Osteocyte (in vitro differentiated cells): ENCODE measurements at regions not wholly inside any gene's neighbourhood (a gene's known extent, or its start where the extent isn't known, plus 50 kb on each side); places are given as distances from the start of the nearest gene placed in this dataset.

Experiments
- DNase-seq: peaks from one replicate; pipeline ENCODE4 v3.0.0; 2021; ENCODE audit warnings: mixed read lengths; ENCODE audit not compliant: unreplicated experiment; ENCODE audit errors: extremely low spot score
- H3K27ac Mint-ChIP-seq: one replicate; pipeline ENCODE4 v1.8.0; 2021; ENCODE audit warnings: mild to moderate bottlenecking, mixed read lengths; ENCODE audit not compliant: unreplicated experiment
- H3K27me3 Mint-ChIP-seq: one replicate; pipeline ENCODE4 v1.8.0; 2021; ENCODE audit warnings: mixed read lengths; ENCODE audit not compliant: unreplicated experiment
- H3K36me3 Mint-ChIP-seq: one replicate; pipeline ENCODE4 v1.8.0; 2021; ENCODE audit warnings: mixed read lengths; ENCODE audit not compliant: unreplicated experiment
- H3K4me1 Mint-ChIP-seq: one replicate; pipeline ENCODE4 v1.8.0; 2021; ENCODE audit warnings: mixed read lengths; ENCODE audit not compliant: unreplicated experiment
- H3K4me3 Mint-ChIP-seq: one replicate; pipeline ENCODE4 v1.8.0; 2021; ENCODE audit warnings: mild to moderate bottlenecking, moderate library complexity, mixed read lengths; ENCODE audit not compliant: unreplicated experiment
- H3K9me3 Mint-ChIP-seq: one replicate; pipeline ENCODE4 v1.8.0; 2021; ENCODE audit warnings: mixed read lengths; ENCODE audit not compliant: unreplicated experiment
- CTCF ChIP-seq: fragments of 200-600 bp; sonication (generic); IDR thresholded peaks from 2 replicates; pipeline ENCODE4 v1.5.0; 2021; ENCODE audit warnings: antibody characterized with exemption, mild to moderate bottlenecking, moderate library complexity

- peaks cover 7% of the 10 kb centered on the region for H3K4me1 Mint-ChIP-seq
- H3K4me3 Mint-ChIP-seq, result no peak overlapping the region
- no peak for DNase-seq
- TF ChIP-seq CTCF, result no peak
- no peak overlapping the region for H3K27ac Mint-ChIP-seq
- no peaks in the 10 kb centered on the region for H3K36me3 Mint-ChIP-seq
- H3K9me3 Mint-ChIP-seq, result no peaks in the 10 kb centered on the region
- no peaks in the 10 kb centered on the region for H3K27me3 Mint-ChIP-seq
These were observed 115.3 kb upstream of the MLIP start for GRCh38 chr6:53995935-53996334.

- Mint-ChIP-seq H3K27ac (no peak overlapping the region), H3K36me3 (no peaks in the 10 kb centered on the region), H3K9me3 (no peaks in the 10 kb centered on the region), H3K27me3 (no peaks in the 10 kb centered on the region), H3K4me1 (peaks cover 10% of the 10 kb centered on the region), H3K4me3 (no peak overlapping the region)
- no peak for TF ChIP-seq CTCF
- no peak for DNase-seq
These were observed 112.9 kb upstream of the MLIP start for GRCh38 chr6:53998303-53998702.

- no peaks in the 10 kb centered on the region for H3K36me3 Mint-ChIP-seq
- peaks cover 12% of the 10 kb centered on the region for H3K4me1 Mint-ChIP-seq
- no peak for TF ChIP-seq CTCF
- H3K27ac Mint-ChIP-seq, result no peak overlapping the region
- no peak overlapping the region for H3K4me3 Mint-ChIP-seq
- DNase-seq, result no peak
- no peaks in the 10 kb centered on the region for H3K9me3 Mint-ChIP-seq
- no peaks in the 10 kb centered on the region for H3K27me3 Mint-ChIP-seq
These were observed 112.0 kb upstream of the MLIP start for GRCh38 chr6:53999088-53999755.

- Mint-ChIP-seq H3K4me3 (no peak overlapping the region), H3K27me3 (no peaks in the 10 kb centered on the region), H3K27ac (no peak overlapping the region), H3K36me3 (no peaks in the 10 kb centered on the region), H3K9me3 (no peaks in the 10 kb centered on the region), H3K4me1 (peaks cover 12% of the 10 kb centered on the region)
- TF ChIP-seq CTCF, result no peak
- DNase-seq, result no peak
These were observed 109.1 kb upstream of the MLIP start for GRCh38 chr6:54002116-54002515.

GRCh38 chr6:54003316-54003715, 107.9 kb upstream of the MLIP start:
- Mint-ChIP-seq H3K4me1 (peaks cover 12% of the 10 kb centered on the region), H3K27me3 (no peaks in the 10 kb centered on the region), H3K27ac (no peak overlapping the region), H3K36me3 (no peaks in the 10 kb centered on the region), H3K9me3 (no peaks in the 10 kb centered on the region), H3K4me3 (no peak overlapping the region)
- DNase-seq, result no peak
- TF ChIP-seq CTCF, result no peak
